Osteoblast (primary cell): ENCODE measurements at regions not wholly inside any gene's neighbourhood (a gene's known extent, or its start where the extent isn't known, plus 50 kb on each side); places are given as distances from the start of the nearest gene placed in this dataset.

Source experiments
- DNase-seq: peaks from one replicate; pipeline ENCODE4 v3.0.0; 2011; ENCODE audit warnings: low spot score, mixed read lengths; ENCODE audit not compliant: insufficient read length; ENCODE audit errors: missing footprints
- H2AFZ ChIP-seq: 2 replicates; pipeline ENCODE4 v1.6.0; 2011; ENCODE audit warnings: mild to moderate bottlenecking, low read length
- H3K27ac ChIP-seq: 2 replicates; pipeline ENCODE4 v1.5.1; 2011; ENCODE audit warnings: mild to moderate bottlenecking, low read depth, low read length, moderate library complexity
- H3K27me3 ChIP-seq: 2 replicates; pipeline ENCODE4 v1.6.0; 2012; ENCODE audit warnings: mild to moderate bottlenecking, control low read depth, inconsistent platforms, low read length, moderate library complexity; ENCODE audit not compliant: insufficient read depth
- H3K36me3 ChIP-seq: 2 replicates; pipeline ENCODE4 v1.5.1; 2011; ENCODE audit warnings: mild to moderate bottlenecking, low read length, control low read depth, moderate library complexity; ENCODE audit not compliant: insufficient read depth
- H3K4me1 ChIP-seq: 2 replicates; pipeline ENCODE4 v1.5.1; 2011; ENCODE audit warnings: mild to moderate bottlenecking, low read length, control low read depth, moderate library complexity; ENCODE audit not compliant: insufficient read depth
- H3K4me2 ChIP-seq: 2 replicates; pipeline ENCODE4 v1.6.0; 2011; ENCODE audit warnings: mild to moderate bottlenecking, low read length; ENCODE audit not compliant: insufficient read depth
- H3K4me3 ChIP-seq: fragments of 200-600 bp; sonication (generic); 3 replicates; pipeline ENCODE4 v1.5.1; 2012; ENCODE audit warnings: mild to moderate bottlenecking, low read length, inconsistent platforms; ENCODE audit not compliant: insufficient read depth
- H3K79me2 ChIP-seq: 2 replicates; pipeline ENCODE4 v1.6.0; 2012; ENCODE audit warnings: mild to moderate bottlenecking, low read length, control low read depth, inconsistent platforms; ENCODE audit not compliant: insufficient read depth
- H3K9me3 ChIP-seq: 2 replicates; pipeline ENCODE4 v1.5.1; 2011; ENCODE audit warnings: low read depth, low read length, control low read depth
- H4K20me1 ChIP-seq: 2 replicates; pipeline ENCODE4 v1.6.0; 2012; ENCODE audit warnings: mild to moderate bottlenecking, low read length, control low read depth; ENCODE audit not compliant: insufficient read depth
- CTCF ChIP-seq: IDR thresholded peaks from 2 replicates; pipeline ENCODE4 v1.5.1; 2011; ENCODE audit warnings: mild to moderate bottlenecking, low read depth, low read length, moderate library complexity; ENCODE audit errors: extremely low read depth

GRCh38 chr13:58852076-58852475 lies 1220.5 kb downstream of the PCDH17 start:
- Histone ChIP-seq H3K4me1 (no peaks in the 10 kb centered on the region), H4K20me1 (no peaks in the 10 kb centered on the region), H3K9me3 (peaks cover 4% of the 10 kb centered on the region), H2AFZ (no peak overlapping the region), H3K27ac (no peak overlapping the region), H3K36me3 (no peaks in the 10 kb centered on the region), H3K4me3 (no peak overlapping the region), H3K4me2 (no peak overlapping the region), H3K27me3 (no peaks in the 10 kb centered on the region), H3K79me2 (no peaks in the 10 kb centered on the region)
- DNase-seq = no peak
- no peak for TF ChIP-seq CTCF

- Histone ChIP-seq H2AFZ (no peak overlapping the region), H3K4me2 (no peak overlapping the region), H3K4me3 (no peak overlapping the region), H3K27me3 (no peaks in the 10 kb centered on the region), H3K27ac (no peak overlapping the region), H3K79me2 (no peaks in the 10 kb centered on the region), H4K20me1 (no peaks in the 10 kb centered on the region), H3K9me3 (no peaks in the 10 kb centered on the region), H3K4me1 (no peaks in the 10 kb centered on the region), H3K36me3 (no peaks in the 10 kb centered on the region)
- DNase-seq = no peak
- TF ChIP-seq CTCF = no peak
These were observed 1223.7 kb downstream of the PCDH17 start for GRCh38 chr13:58855283-58855682.

- Histone ChIP-seq H2AFZ (no peak overlapping the region), H3K27me3 (no peaks in the 10 kb centered on the region), H4K20me1 (no peaks in the 10 kb centered on the region), H3K4me3 (no peak overlapping the region), H3K27ac (no peak overlapping the region), H3K36me3 (no peaks in the 10 kb centered on the region), H3K4me2 (no peak overlapping the region), H3K9me3 (no peaks in the 10 kb centered on the region), H3K79me2 (no peaks in the 10 kb centered on the region), H3K4me1 (no peaks in the 10 kb centered on the region)
- DNase-seq = no peak
- no peak for TF ChIP-seq CTCF
These were observed 1227.4 kb downstream of the PCDH17 start for GRCh38 chr13:58858870-58859371.

GRCh38 chr13:58865286-58865685 lies 1233.7 kb downstream of the PCDH17 start:
- Histone ChIP-seq H3K27me3 (no peaks in the 10 kb centered on the region), H2AFZ (no peak overlapping the region), H3K4me3 (no peak overlapping the region), H3K79me2 (no peaks in the 10 kb centered on the region), H3K9me3 (no peaks in the 10 kb centered on the region), H3K27ac (no peak overlapping the region), H3K4me2 (no peak overlapping the region), H4K20me1 (no peaks in the 10 kb centered on the region), H3K4me1 (no peaks in the 10 kb centered on the region), H3K36me3 (no peaks in the 10 kb centered on the region)
- DNase-seq = no peak
- no peak for TF ChIP-seq CTCF
